ENCODE measurements at regions not wholly inside any gene's neighbourhood (a gene's known extent, or its start where the extent isn't known, plus 50 kb on each side); places are given as distances from the start of the nearest gene placed in this dataset.

DNA sequence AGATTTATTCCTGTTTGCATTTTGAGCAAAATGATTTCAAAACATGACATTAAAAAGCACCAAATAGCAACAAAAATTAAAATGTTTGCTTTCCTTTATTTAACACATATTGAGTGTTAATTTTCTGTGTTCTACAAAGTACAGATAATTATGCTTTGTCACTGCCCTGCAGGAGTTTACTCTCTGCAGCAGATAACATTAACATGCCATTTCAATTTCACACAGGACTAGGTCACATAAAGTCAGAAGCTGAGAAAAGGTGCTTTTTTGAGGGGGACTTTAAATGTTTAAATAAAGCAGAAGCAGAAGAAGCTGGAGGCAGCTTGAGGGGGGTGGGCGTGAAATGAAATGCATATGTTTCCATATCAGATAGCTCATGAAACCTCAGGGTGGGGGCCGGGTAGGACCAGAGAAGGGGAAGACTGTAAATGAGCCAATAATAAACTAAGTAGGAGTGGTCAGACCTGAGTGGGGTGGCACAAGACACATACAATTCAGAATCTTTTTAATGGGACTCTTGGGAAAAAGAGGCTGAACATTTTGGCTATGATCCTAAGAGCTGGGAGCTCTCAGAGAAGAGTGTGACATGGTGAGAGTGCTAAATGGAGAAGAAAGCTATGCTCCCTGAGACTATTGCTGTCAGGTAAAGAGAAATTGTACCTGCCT is 387.5 kb downstream of the FAM170A start:
- DNase-seq, result peak; percentile 16

DNA sequence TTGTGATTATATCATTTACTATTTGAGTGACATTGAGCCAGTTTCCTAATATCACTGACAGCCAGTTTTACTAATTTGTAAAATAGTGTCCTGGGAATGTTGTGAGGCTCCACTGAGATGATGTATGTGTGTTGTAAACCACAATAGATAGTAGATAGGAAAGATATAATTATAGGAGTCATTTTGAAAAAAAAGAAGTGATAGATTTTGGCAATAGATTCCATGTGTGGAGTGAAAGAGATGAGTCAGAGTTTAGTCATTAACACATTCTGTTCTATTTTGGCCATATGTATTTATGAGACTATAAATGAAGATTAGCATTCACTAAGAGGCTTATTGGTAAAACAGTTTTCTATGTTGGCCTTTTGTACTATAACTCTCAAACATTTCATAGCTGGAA is 388.2 kb downstream of the FAM170A start:
- peak; percentile 51 for DNase-seq

DNA sequence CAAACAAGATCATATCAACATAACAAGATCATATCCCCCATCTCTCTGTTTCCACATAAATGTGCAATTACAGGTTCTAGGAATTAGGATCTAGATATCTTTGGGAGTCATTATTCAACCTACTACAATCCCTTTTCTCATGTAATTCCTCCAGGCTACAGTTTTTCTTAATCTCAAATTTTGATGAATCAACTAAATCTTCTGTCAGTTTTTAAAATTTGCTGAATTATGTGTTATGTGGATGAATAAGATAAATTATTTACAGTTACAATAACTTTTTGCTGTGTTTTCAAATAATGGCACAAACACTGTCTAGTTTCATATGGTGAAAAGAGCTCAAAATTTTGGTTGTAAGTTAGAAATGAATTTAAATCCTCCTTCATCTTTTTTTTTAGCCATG is 405.8 kb downstream of the FAM170A start:
- no peak for DNase-seq

DNA sequence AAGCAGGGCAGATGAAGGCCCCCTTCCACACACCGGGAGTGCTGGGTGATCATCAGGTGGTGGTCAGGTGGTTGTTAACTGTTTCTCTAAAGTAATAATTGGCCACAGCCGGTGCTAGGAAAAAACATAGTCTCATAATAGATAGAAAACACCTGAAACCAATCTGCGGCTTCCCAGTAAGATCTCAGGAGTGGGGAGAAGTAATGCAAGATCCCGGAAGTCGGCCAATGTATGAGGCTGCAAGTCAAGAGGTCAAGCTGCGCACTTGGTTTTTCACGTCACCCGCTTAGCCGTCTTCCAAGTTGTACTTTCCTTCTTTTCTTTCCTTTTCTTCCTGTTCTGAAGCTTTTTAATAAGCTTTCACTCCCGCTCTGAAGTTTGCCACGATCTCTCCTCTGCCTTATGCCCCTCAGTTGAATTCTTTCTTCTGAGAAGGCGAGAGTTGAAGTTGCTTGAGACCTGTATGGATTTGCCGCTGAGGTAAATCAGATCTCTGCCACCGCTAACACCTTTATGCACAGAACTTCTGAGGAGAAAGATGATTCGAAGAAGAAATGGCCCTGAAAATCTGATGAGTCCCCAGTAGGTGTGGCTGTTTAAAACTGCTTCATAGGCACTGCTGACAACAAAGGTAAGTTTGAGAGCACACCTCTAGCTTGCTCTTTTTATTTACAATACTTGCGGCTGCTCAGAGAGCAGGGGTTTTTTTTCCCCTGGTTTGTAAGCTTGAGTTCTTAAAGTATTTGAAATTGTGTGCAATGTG is 406.6 kb downstream of the FAM170A start:
- no peak for DNase-seq

DNA sequence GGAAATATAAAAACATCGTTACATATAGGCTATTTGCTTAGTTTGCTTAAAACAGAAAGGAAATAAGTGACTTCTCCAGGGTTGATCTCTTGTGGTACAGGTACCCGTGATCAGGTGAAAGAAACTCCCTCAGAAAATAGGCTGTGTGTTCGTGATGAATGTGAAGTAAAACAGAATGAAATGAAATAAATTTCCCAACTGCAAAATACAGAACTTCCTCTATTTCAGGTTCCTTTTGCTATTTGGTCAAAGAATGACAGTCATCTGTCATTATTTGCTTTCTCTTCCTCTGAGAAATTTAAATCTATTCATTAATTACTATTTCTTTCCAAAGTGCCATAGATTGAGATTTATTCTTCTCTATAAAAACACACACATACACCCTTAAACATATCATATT is 408.1 kb downstream of the FAM170A start:
- no peak for DNase-seq

DNA sequence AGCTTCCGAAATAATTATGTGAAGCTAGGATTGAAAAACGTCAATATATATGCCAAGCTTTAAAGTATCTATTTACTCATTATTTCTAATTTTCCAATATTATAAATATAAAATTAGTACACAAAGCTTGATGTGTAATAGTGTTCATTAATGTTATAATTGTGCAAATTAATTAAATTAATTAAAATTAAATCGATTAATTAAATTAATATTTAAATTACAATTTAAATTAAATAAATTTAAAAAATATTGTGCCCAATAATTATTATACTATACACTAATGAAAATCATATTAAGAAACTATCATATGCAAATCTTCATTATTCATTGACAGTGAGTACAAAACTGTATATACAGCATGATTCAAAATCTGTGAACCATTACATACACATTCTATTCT is 409.8 kb downstream of the FAM170A start:
- DNase-seq, result no peak

DNA sequence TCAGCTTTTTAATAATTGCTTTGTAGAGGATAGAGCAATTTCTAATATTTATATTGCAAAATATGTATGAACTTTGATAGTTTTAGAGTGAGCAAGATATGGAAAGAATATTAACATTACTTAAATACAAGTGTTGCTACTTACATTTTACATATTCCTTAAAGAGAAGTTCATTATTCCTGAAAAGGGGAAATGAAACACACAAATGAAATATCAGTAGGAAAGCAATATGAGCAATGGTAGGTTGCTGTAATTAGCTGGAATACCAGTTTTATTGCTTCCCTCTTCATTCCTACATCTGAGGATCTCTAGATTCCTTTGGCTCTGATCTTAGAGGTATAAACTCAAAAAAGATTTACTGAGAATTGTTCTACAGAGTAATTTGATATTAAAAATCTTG is 414.1 kb downstream of the FAM170A start:
- DNase-seq, result no peak

DNA sequence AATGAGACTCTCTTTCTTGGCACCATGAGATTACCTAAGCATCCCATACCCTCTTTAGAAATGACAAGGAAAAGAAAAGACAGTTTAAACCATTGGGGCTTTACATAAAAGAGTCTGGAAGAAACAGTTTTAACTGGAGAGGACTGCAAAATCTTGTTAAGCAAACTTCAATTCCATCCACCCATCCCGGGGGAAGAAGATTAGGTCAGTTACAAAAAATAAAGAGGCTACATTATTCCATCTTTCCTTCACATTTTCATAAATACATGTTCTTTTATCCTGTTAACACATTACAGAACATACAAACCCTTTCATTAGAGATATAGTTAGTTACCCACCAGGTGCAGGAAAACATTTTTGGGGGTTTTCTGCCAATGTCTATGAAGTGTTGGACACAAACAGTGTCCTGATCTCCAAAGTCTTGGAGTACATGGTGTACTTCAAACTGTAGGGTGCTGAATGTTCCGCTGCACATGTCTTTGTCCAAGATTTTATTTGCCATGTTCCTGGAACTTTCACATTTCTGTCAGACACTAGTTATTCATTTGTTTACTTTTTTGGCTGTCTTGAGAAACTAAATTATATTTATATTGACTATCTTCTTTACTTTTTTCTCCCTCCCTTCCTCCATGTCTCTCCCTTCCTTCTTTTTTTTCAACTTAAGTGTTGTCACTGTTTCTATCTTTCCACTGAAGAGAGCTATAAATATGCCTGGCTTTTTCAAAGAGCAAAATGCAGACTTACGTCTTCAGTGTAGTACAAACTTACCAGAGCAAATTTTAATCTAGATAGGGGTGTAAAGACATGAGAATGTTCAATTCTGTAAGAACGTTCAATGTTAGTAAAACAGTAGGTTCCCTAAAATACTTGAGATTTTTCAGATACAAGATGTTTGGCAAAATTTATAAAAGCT is 410.9 kb upstream of the PRR16 start:
- DNase-seq, result no peak

DNA sequence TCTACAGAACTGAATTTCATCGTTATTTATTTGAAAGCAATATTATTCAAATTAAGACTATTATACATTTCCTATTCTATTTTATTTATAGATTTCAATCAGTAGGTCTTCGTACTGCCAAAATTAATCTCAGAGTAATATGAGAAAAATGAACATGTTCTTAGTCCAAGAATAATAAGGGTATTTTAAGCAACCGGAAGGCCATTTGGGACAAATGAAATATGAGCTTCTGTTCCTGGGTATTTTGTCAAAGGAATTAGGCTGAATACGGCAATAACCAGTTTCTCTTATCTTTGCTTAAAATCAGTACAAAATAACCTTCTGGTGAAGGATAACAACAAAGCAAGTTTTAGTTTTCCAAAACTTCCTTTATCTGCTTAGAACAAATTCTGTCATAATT is 410.3 kb upstream of the PRR16 start:
- DNase-seq, result peak; percentile 5

DNA sequence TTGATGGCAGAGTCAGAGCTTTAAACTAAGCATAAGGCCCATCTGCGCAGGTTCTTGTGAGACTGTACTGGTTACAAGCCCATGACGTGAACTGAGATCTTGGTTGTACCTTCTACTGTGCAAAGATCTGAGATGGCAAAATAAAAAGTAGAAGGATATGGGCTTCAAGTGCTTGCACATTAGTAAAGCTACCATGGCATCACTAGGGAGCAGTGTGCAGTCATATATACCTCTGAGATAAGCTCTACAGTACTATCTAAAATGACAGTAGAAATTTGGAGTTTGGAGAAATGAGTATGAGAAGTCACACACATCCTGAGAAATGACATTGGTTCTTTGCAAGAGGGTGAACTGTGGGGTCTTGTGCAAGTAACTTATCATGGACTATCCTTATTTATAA is 408.2 kb upstream of the PRR16 start:
- peak; percentile 64 for DNase-seq

DNA sequence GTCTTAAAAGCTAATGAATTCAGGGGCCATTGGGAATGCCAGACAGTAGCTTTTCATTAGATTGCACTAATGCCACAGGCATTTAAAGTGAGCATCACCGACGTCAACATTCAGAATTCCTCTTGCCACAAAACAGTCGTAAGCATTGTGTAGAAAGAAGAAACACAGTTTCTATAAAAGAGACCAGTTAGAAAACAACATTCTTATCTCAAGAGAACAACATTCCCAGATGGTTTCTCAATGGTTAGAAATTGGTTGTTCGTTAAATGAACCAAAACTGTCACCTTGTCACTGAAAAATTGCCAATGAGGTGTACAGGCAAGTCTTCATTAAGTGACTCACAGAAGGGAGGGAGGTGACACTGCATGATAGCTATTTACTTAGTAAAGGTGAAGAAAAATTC is 401.6 kb upstream of the PRR16 start:
- DNase-seq, result peak; percentile 58

DNA sequence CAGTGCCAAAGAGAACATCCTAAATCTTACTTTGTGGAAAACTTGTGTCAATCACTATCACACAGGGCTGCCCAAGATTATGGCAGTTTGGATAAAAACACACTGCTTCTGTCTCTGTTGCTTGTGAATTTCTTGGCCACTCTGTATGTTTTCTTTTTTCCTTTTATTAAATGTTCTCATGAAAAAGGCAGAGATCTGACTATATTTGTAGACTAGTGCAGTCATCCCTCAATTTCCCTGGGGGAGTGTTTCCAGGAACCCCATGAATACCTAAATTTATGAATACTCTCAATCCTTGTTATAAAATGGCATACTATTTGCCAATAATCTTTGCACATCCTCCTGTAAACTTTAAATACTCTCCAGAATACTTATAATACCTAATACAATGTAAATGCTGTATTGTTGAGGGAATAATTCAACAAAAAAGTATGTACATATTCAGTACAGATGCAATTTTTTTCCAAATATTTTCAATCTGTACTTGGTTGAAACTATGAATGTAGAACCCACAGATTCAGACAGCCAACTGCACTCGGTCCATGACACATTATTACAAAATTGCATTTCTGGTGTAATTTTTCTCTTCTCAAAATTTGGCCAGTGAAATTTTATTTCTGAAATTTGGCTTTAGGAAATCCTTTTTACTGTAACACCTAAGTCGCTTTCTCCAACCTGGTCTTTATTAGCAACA is 391.9 kb upstream of the PRR16 start:
- no peak for DNase-seq

DNA sequence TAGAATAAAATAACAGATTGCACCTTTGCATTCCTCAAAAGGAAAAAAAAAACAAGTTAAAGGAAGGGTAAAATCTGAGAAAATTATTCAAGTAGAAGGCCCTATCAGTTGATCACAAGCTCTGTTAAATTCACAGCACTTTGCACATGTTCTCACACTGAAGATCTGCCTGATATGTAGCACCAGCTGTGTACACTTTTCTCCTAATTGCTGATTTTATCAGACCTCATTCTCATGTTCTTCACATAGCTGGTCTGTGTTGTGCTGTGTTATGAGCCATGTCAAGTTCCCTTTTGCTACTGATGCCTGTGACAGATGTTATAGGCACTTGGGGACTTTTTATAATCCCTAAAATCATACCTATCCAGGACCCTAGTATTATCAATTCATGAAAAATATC is 390.4 kb upstream of the PRR16 start:
- no peak for DNase-seq

DNA sequence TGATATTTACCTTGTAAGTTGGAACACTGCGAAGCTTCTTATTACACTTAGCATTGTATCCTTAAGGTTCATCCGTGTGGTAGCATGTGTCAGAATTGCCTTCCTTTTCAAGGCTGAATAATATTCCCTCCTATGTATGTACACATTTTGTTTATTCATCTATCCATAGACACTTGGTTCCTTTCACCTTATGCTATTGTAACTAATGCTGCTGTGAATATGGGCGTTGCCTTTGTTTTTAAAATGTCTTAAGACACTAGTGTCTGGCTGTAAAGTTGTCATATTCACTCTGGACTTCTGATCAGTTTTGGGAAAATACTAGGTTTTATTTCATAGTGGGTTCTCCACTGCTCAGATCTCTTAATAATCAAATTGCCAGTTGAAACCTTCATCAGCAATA is 383.3 kb upstream of the PRR16 start:
- DNase-seq, result no peak

DNA sequence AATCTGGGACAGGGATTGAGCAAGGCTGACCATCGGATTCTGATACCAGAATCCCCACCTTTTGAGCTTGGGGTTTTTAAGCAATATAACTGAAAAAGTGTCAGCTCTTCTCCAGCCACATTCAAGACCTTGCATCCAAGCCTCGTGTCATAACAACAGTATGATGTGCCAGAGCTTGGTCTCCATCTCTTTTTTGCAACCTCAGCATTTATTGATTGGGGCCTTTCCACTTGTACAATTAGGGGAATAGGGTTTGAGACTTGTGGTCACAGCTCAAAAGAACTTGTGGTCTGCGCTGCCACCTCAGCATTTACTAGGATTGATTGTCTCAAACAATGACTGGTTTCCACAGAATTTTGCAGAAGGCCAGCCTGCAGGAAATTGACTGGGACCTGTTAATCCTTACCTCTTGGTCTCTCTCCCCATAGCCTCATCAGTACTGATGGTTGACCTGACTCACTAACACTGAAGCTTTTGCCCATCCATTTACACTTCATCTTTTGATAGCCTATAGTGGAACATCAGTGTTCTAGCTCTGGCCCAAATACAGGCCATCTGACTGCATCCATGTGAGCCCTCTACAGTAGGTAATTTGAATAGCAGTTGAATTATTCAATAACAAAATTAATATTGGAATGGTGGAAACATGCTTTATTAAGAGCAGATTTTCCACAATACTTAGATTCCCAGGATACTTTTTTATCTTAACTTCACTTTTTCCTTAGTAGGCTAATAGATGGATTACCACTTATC is 381.6 kb upstream of the PRR16 start:
- no peak for DNase-seq

DNA sequence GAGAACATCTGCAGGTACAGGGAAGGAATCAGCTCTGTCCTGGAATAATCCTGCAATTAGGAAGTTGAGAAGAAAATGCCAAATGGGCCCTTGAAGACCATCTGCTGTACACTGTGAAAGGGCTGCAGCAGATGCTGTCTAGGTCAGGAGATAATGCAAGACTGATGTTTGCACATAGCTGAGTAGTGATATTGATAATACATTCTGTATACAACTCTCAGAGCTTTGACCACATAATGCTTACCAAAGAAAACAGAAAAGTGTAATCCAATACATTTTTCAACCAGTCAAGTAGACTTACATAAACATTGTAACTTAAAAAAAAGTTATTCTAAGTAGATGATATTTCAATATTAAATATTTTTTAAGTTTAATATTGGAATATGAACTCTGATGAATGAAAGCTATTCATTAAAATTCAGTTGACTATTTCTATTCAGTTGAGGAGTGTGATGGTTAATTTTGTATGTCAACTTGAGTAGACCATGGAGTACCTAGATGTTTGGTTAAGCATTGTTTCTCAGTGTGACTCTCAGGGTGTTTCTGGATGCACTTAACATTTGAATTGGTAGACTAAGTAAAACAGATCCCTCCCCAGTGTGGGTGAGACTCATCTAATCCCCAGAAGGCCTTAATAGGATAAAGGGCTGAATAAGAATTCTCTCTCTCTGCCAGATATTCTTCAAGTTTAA is 380.1 kb upstream of the PRR16 start:
- DNase-seq, result no peak

DNA sequence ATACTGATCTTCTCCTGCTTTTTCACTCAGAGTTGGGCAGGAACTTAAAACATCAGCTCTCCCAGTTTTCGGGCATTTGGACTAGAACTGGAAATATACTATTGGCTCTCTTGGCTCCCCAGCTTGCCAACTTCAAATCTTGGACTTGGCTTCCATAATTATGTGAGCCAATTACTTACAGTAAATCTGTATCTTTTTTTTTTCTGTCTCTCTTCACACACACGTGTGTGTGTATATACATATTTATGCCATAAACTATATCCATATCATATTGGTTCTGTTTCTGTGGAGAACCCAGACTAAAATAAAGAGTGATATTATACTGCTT is 379.6 kb upstream of the PRR16 start:
- no peak for DNase-seq

DNA sequence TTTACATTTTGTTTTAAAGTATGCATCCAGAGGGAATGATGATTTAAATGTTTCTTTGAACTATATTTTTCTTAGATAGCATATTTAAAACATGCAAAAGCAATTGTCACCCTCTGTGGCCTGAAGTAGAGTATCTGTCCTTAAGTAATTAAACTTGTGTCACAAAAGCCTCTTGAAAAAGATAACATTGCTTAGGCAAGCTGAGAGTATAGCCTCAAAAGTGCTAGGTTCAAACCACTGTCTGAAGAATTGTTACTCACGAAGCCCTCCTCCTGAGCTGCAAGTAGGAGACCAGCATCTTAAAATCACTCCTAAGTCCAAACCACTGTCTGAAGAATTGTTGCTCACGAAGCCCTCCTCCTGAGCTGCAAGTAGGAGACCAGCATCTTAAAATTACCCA is 378.0 kb upstream of the PRR16 start:
- no peak for DNase-seq

DNA sequence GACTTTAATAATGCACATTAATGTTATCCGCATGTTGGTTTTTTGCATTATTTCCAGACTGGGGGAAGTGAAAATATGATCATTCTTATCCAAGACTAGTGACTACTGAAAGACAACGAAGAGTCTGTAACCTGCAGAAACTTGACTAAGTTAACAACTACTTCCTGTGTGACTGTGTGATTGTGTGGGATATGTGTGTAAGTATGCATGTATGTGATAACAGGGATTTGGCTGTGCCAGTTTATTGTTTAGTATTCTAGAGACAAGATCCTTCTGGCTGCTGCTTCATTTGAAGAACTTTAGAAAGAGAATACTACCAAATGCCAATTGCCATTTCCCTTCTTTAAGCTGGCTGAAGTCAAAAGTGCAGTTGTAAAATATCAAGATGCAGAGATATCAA is 375.7 kb upstream of the PRR16 start:
- no peak for DNase-seq

DNA sequence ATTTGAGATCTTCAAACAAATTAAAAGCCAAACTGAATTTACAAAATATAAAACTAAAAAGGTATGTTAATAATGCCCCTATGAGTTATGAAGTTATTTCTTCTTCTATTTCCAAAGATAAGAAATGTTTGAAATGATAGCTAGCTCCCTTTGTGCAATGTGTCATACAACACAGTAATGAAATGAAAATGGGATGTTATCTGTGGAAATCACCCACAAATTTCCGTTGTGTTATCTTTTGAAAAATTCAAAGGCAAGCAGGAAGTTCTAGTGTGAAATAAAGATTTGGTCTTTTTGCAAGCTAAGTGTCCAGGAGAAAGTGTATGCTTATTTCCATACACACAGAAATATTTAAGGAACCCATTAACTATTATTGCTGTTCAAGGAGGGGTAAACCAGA is 375.3 kb upstream of the PRR16 start:
- DNase-seq, result no peak

DNA sequence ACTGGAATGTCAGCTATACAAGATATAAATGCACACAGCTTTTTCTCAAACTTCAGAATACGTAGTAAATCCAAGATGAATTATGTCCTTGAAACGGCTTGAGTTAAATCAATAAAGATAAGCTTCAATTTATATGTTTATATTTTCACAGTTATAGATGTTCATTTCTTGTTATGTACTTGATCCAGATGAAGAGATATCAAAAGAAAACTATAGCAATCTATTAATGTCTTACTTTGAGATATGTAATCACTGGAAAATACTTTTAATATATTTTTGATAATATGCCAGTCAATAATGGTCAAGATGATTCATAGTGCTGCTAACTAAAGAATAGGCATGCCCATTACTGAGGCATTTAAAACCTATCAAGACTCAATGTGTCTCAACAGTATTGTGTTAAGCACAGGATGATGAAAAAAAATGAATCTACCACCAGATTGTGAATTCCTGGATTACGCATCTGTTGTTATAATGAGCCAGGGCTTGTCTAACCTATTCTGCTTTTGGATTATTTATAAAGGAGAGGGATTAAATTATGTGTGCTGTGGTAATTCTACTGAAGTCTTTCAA is 372.6 kb upstream of the PRR16 start:
- no peak for DNase-seq

Measured in fibroblast of skin of scalp (primary cell).